ENCODE measurements at regions not wholly inside any gene's neighbourhood (a gene's known extent, or its start where the extent isn't known, plus 50 kb on each side); places are given as distances from the start of the nearest gene placed in this dataset.

- DNase-seq (ENCODE audit: low spot score) = no peak
- Histone ChIP-seq H3K9me3 (ENCODE audit: control insufficient read depth in 4 of 4, low read length in 3 of 4) (no peaks in the 10 kb centered on the region), H3K4me3 (ENCODE audit: low read depth in 1 of 3, low read length in 3 of 3) (no peak overlapping the region), H3K36me3 (ENCODE audit: control insufficient read depth in 4 of 4, insufficient read depth in 3 of 4, low read depth in 1 of 4, low read length in 3 of 4) (no peaks in the 10 kb centered on the region), H3K9ac (ENCODE audit: low read depth in 1 of 2, low read length in 2 of 2) (no peak overlapping the region), H3K27ac (ENCODE audit: low read depth in 1 of 2, low read length in 2 of 2) (no peak overlapping the region), H3K27me3 (ENCODE audit: control insufficient read depth in 4 of 4, insufficient read depth in 4 of 4, low read length in 3 of 4) (no peaks in the 10 kb centered on the region), H3K4me1 (ENCODE audit: control insufficient read depth in 4 of 4, insufficient read depth in 4 of 4, low read length in 3 of 4) (no peaks in the 10 kb centered on the region)
- 87% methylated on average over 5 of the region's 5 CpGs for WGBS
- TF ChIP-seq CTCF (IDR thresholded peaks at IDR 0.05; ENCODE audit: low read depth, low read length, missing input control) (no peak), GABPA (IDR thresholded peaks at IDR 0.05 in 1 of 2, conservative IDR thresholded peaks at IDR 0.05 in 1 of 2) (no peak), ATF3 (IDR thresholded peaks at IDR 0.05) (no peak), NR2F2 (IDR thresholded peaks at IDR 0.05) (no peak), SP1 (IDR thresholded peaks at IDR 0.05) (no peak), HNF4G (IDR thresholded peaks at IDR 0.05) (no peak), FOXA2 (IDR thresholded peaks at IDR 0.05) (no peak), FOXA1 (IDR thresholded peaks at IDR 0.05) (no peak), REST (IDR thresholded peaks at IDR 0.05) (no peak), MAX (IDR thresholded peaks at IDR 0.05) (no peak), JUND (IDR thresholded peaks at IDR 0.05) (no peak), YY1 (IDR thresholded peaks at IDR 0.05) (no peak), EGR1 (IDR thresholded peaks at IDR 0.05; ENCODE audit: low read depth in 2 of 2) (no peak), TAF1 (conservative IDR thresholded peaks at IDR 0.05) (no peak), RXRA (IDR thresholded peaks at IDR 0.05) (no peak), HNF4A (conservative IDR thresholded peaks at IDR 0.05) (no peak), ZBTB33 (IDR thresholded peaks at IDR 0.05) (no peak)
Measured at GRCh38 chr3:25944329-25944728, 154.4 kb downstream of the OXSM start.

GRCh38 chr3:25945366-25945765 is 155.5 kb downstream of the OXSM start:
- no peak for TF ChIP-seq SP1 (IDR thresholded peaks at IDR 0.05)
- TF ChIP-seq HNF4G (IDR thresholded peaks at IDR 0.05) = no peak
- TF ChIP-seq EGR1 (IDR thresholded peaks at IDR 0.05; ENCODE audit: low read depth in 2 of 2) = no peak
- no peak for TF ChIP-seq JUND (IDR thresholded peaks at IDR 0.05)
- no peak for TF ChIP-seq REST (IDR thresholded peaks at IDR 0.05)
- TF ChIP-seq ZBTB33 (IDR thresholded peaks at IDR 0.05) = no peak
- H3K27ac ChIP-seq (ENCODE audit: low read depth in 1 of 2, low read length in 2 of 2) = no peak overlapping the region
- DNase-seq (ENCODE audit: low spot score) = no peak
- no peaks in the 10 kb centered on the region for H3K9me3 ChIP-seq (ENCODE audit: control insufficient read depth in 4 of 4, low read length in 3 of 4)
- no peaks in the 10 kb centered on the region for H3K4me1 ChIP-seq (ENCODE audit: control insufficient read depth in 4 of 4, insufficient read depth in 4 of 4, low read length in 3 of 4)
- H3K27me3 ChIP-seq (ENCODE audit: control insufficient read depth in 4 of 4, insufficient read depth in 4 of 4, low read length in 3 of 4) = no peaks in the 10 kb centered on the region
- H3K4me3 ChIP-seq (ENCODE audit: low read depth in 1 of 3, low read length in 3 of 3) = no peak overlapping the region
- no peaks in the 10 kb centered on the region for H3K36me3 ChIP-seq (ENCODE audit: control insufficient read depth in 4 of 4, insufficient read depth in 3 of 4, low read depth in 1 of 4, low read length in 3 of 4)
- H3K9ac ChIP-seq (ENCODE audit: low read depth in 1 of 2, low read length in 2 of 2) = no peak overlapping the region

Measured in liver (tissue), 8 donors.